Activated T-cell treated with anti-CD3 and anti-CD28 coated beads, Interleukin-2, amount 50 U/mL, for 72 hours (primary cell): ENCODE measurements at regions not wholly inside any gene's neighbourhood (a gene's known extent, or its start where the extent isn't known, plus 50 kb on each side); places are given as distances from the start of the nearest gene placed in this dataset.
"Not testable (repeated sequence)": the region's sequence is repeated elsewhere in the genome, so short reads cannot be mapped to it uniquely, and the experiment has no call there.

ENCODE experiments used
- ATAC-seq, 2 donors: fragments of 150-1000 bp; cut with Tn5 transposase; replicated peaks in 1 of 2; 2 replicates each; pipeline ENCODE4 v1.10.0; 2021; ENCODE audit warnings: moderate library complexity in 2 of 2, mild to moderate bottlenecking in 1 of 2
- DNase-seq, 2 donors: peaks; one replicate each; pipeline ENCODE4 v3.0.0; 2021 to 2022; ENCODE audit warnings: mixed read lengths in 1 of 2
- H3K27ac Mint-ChIP-seq: one replicate; pipeline ENCODE4 v1.8.0; 2022; ENCODE audit warnings: mild to moderate bottlenecking, moderate library complexity, mixed read lengths
- H3K27me3 Mint-ChIP-seq: one replicate; pipeline ENCODE4 v1.8.0; 2022; ENCODE audit warnings: low read depth, mixed read lengths
- H3K36me3 Mint-ChIP-seq, 2 donors: one replicate each; pipeline ENCODE4 v1.8.0; 2022; ENCODE audit warnings: mixed read lengths in 2 of 2, mild to moderate bottlenecking in 1 of 2; ENCODE audit not compliant: insufficient read depth in 2 of 2
- H3K4me1 Mint-ChIP-seq: one replicate; pipeline ENCODE4 v1.8.0; 2022; ENCODE audit warnings: low read depth, mixed read lengths
- H3K4me3 Mint-ChIP-seq, 2 donors: one replicate each; pipeline ENCODE4 v1.8.0; 2022; ENCODE audit warnings: mild to moderate bottlenecking in 2 of 2, mixed read lengths in 2 of 2, moderate library complexity in 2 of 2
- H3K9me3 Mint-ChIP-seq, 2 donors: one replicate each; pipeline ENCODE4 v1.8.0; 2022; ENCODE audit warnings: mixed read lengths in 2 of 2

GRCh38 chr7:52184006-52184703 lies 851.3 kb upstream of the POM121L12 start:
- ATAC-seq: no peak
- Mint-ChIP-seq H3K36me3 (no peaks in the 10 kb centered on the region), H3K4me1 (no peaks in the 10 kb centered on the region), H3K27ac (no peak overlapping the region), H3K27me3 (no peaks in the 10 kb centered on the region), H3K4me3 (no peak overlapping the region), H3K9me3 (peaks cover 3 to 4% of the 10 kb centered on the region in 2 donors)
- DNase-seq: no peak

- ATAC-seq (no peak), DNase-seq (no peak)
- Mint-ChIP-seq H3K9me3 (peaks cover 9 to 13% of the 10 kb centered on the region in 2 donors), H3K27me3 (no peaks in the 10 kb centered on the region), H3K4me1 (no peaks in the 10 kb centered on the region), H3K36me3 (no peaks in the 10 kb centered on the region), H3K27ac (no peak overlapping the region), H3K4me3 (no peak overlapping the region)
Measured at GRCh38 chr7:52179934-52180333, 855.5 kb upstream of the POM121L12 start.

GRCh38 chr7:52168085-52168484 lies 851.5 kb upstream of the COBL start:
- ATAC-seq: no peak
- Mint-ChIP-seq H3K9me3 (peaks cover 3 to 5% of the 10 kb centered on the region in 2 donors), H3K4me1 (no peaks in the 10 kb centered on the region), H3K4me3 (no peak overlapping the region), H3K27me3 (no peaks in the 10 kb centered on the region), H3K27ac (no peak overlapping the region), H3K36me3 (peaks cover 0 to 1% of the 10 kb centered on the region in 2 donors)
- DNase-seq: no peak

GRCh38 chr7:52163311-52163710 lies 846.7 kb upstream of the COBL start:
- no peak for ATAC-seq
- H3K4me3 Mint-ChIP-seq: no peak overlapping the region

GRCh38 chr7:52161483-52161882 lies 844.9 kb upstream of the COBL start:
- ATAC-seq (no peak), DNase-seq (no peak)
- Mint-ChIP-seq H3K9me3 (peaks cover 0 to 4% of the 10 kb centered on the region in 2 donors), H3K27ac (no peak overlapping the region), H3K4me1 (no peaks in the 10 kb centered on the region), H3K27me3 (no peaks in the 10 kb centered on the region), H3K4me3 (no peak overlapping the region), H3K36me3 (no peaks in the 10 kb centered on the region)

More at GRCh38 chr7:52163311-52163710, 846.7 kb upstream of the COBL start:
- Mint-ChIP-seq H3K36me3 (no peaks in the 10 kb centered on the region), H3K4me1 (no peaks in the 10 kb centered on the region), H3K27ac (no peak overlapping the region), H3K9me3 (peaks cover 0 to 5% of the 10 kb centered on the region in 2 donors), H3K27me3 (no peaks in the 10 kb centered on the region)
- DNase-seq: no peak

GRCh38 chr7:52159421-52159820 lies 842.8 kb upstream of the COBL start:
- not testable (repeated sequence) for H3K9me3 Mint-ChIP-seq, H3K4me3 Mint-ChIP-seq, H3K4me1 Mint-ChIP-seq, DNase-seq, H3K36me3 Mint-ChIP-seq, H3K27ac Mint-ChIP-seq, H3K27me3 Mint-ChIP-seq, ATAC-seq

- no peaks in the 10 kb centered on the region for H3K36me3 Mint-ChIP-seq
- no peaks in the 10 kb centered on the region for H3K4me1 Mint-ChIP-seq
- H3K9me3 Mint-ChIP-seq: peaks cover 1 to 2% of the 10 kb centered on the region in 2 donors
- DNase-seq (no peak), ATAC-seq (no peak)
- no peak overlapping the region for H3K27ac Mint-ChIP-seq
- H3K4me3 Mint-ChIP-seq: no peak overlapping the region
- H3K27me3 Mint-ChIP-seq: no peaks in the 10 kb centered on the region
Measured at GRCh38 chr7:52154382-52154781, 837.8 kb upstream of the COBL start.

- H3K36me3 Mint-ChIP-seq: no peaks in the 10 kb centered on the region
- no peak overlapping the region for H3K27ac Mint-ChIP-seq
- ATAC-seq (no peak), DNase-seq (no peak)
- H3K4me3 Mint-ChIP-seq: no peak overlapping the region
- peaks cover 1 to 2% of the 10 kb centered on the region in 2 donors for H3K9me3 Mint-ChIP-seq
- H3K27me3 Mint-ChIP-seq: no peaks in the 10 kb centered on the region
- no peaks in the 10 kb centered on the region for H3K4me1 Mint-ChIP-seq
Measured at GRCh38 chr7:52151559-52151958, 835.0 kb upstream of the COBL start.

- Mint-ChIP-seq H3K36me3 (no peaks in the 10 kb centered on the region), H3K27me3 (no peaks in the 10 kb centered on the region), H3K9me3 (peaks cover 1 to 2% of the 10 kb centered on the region in 2 donors), H3K4me1 (no peaks in the 10 kb centered on the region), H3K4me3 (no peak overlapping the region), H3K27ac (no peak overlapping the region)
- no peak for ATAC-seq
- DNase-seq: no peak
Measured at GRCh38 chr7:52150952-52151351, 834.3 kb upstream of the COBL start.

- Mint-ChIP-seq H3K27ac (no peak overlapping the region), H3K9me3 (peaks cover 0 to 1% of the 10 kb centered on the region in 2 donors), H3K27me3 (no peaks in the 10 kb centered on the region), H3K4me3 (no peak overlapping the region), H3K4me1 (no peaks in the 10 kb centered on the region), H3K36me3 (no peaks in the 10 kb centered on the region)
- DNase-seq (no peak), ATAC-seq (no peak)
Measured at GRCh38 chr7:52146871-52147634, 830.4 kb upstream of the COBL start.

GRCh38 chr7:52143219-52143618 lies 826.6 kb upstream of the COBL start:
- no peaks in the 10 kb centered on the region for H3K4me1 Mint-ChIP-seq
- peaks cover 5 to 7% of the 10 kb centered on the region in 2 donors for H3K9me3 Mint-ChIP-seq
- H3K27me3 Mint-ChIP-seq: no peaks in the 10 kb centered on the region
- H3K36me3 Mint-ChIP-seq: no peaks in the 10 kb centered on the region
- H3K27ac Mint-ChIP-seq: no peak overlapping the region
- DNase-seq: no peak
- H3K4me3 Mint-ChIP-seq: no peak overlapping the region
- ATAC-seq: no peak

GRCh38 chr7:52140851-52141250 lies 824.2 kb upstream of the COBL start:
- H3K4me1 Mint-ChIP-seq: no peaks in the 10 kb centered on the region
- ATAC-seq (no peak), DNase-seq (no peak)

GRCh38 chr7:52135403-52135802 lies 818.8 kb upstream of the COBL start:
- H3K27me3 Mint-ChIP-seq: no peaks in the 10 kb centered on the region
- ATAC-seq: no peak

More at GRCh38 chr7:52140851-52141250, 824.2 kb upstream of the COBL start:
- no peak overlapping the region for H3K27ac Mint-ChIP-seq
- H3K4me3 Mint-ChIP-seq: no peak overlapping the region
- H3K9me3 Mint-ChIP-seq: peaks cover 8 to 17% of the 10 kb centered on the region in 2 donors
- no peaks in the 10 kb centered on the region for H3K36me3 Mint-ChIP-seq
- H3K27me3 Mint-ChIP-seq: no peaks in the 10 kb centered on the region

More at GRCh38 chr7:52135403-52135802, 818.8 kb upstream of the COBL start:
- no peaks in the 10 kb centered on the region for H3K4me1 Mint-ChIP-seq
- H3K36me3 Mint-ChIP-seq: no peaks in the 10 kb centered on the region
- no peak overlapping the region for H3K27ac Mint-ChIP-seq
- H3K4me3 Mint-ChIP-seq: no peak overlapping the region
- H3K9me3 Mint-ChIP-seq: peaks cover 3 to 12% of the 10 kb centered on the region in 2 donors
- no peak for DNase-seq
